ENCODE measurements at regions not wholly inside any gene's neighbourhood (a gene's known extent, or its start where the extent isn't known, plus 50 kb on each side); places are given as distances from the start of the nearest gene placed in this dataset.

DNA sequence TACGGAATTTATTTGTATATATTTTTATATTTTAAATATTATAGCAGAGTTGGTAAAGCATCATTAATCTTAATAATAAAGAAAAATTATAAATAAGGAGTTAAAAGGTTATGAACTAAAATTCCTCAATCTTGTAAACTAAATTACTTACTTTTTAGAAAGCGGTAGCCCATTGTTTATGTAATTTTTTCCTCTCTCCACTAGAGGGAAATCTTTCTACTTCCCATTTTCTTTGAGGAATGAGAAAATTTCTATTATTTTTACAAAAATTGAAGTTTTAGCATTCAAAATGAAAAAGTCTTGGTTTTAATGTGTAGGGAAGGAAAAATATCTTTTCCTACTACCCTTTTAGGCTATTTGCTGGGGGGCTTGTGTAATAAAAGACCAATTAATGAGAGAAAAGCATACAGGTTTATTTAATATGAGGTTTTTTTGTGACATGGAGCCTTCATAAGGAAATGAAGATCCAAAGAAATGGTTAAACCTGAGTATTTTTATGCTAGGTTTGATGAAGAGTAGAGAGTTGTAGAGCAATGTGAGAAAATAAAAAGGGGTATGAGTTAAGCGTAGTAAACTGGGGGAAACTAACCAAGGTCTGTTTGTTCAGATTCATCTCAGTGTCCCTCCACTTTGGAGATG lies 68.7 kb upstream of the ADAD1 start:
- no peaks in the 10 kb centered on the region for H3K9me2 ChIP-seq (replicated peaks; ENCODE audit: insufficient read depth, low read length)
- no peak overlapping the region for H2AFZ ChIP-seq (ENCODE audit: low read length)
- no peaks in the 10 kb centered on the region for H3K9me3 ChIP-seq (ENCODE audit: low read length)
- peaks cover 12% of the 10 kb centered on the region for H3K4me1 ChIP-seq (ENCODE audit: low read length)
- no peak overlapping the region for H3K4me2 ChIP-seq (ENCODE audit: low read depth, low read length, poor library complexity, severe bottlenecking)
- no peak overlapping the region for H3K27ac ChIP-seq (ENCODE audit: low read length)
- H3K27me3 ChIP-seq (ENCODE audit: low read length) = no peaks in the 10 kb centered on the region
- H4K20me1 ChIP-seq (ENCODE audit: insufficient read depth, low read depth, low read length) = no peaks in the 10 kb centered on the region
- no peaks in the 10 kb centered on the region for H3K79me2 ChIP-seq (ENCODE audit: low read length)
- no peak overlapping the region for H3K4me3 ChIP-seq (ENCODE audit: low read length)
- H3K36me3 ChIP-seq (ENCODE audit: insufficient read depth, low read length) = peaks cover 15% of the 10 kb centered on the region; the same call in 1 of the 2 replicates
- no peak overlapping the region for H3K9ac ChIP-seq (ENCODE audit: low read length)
- DNase-seq = peak; percentile 60

DNA sequence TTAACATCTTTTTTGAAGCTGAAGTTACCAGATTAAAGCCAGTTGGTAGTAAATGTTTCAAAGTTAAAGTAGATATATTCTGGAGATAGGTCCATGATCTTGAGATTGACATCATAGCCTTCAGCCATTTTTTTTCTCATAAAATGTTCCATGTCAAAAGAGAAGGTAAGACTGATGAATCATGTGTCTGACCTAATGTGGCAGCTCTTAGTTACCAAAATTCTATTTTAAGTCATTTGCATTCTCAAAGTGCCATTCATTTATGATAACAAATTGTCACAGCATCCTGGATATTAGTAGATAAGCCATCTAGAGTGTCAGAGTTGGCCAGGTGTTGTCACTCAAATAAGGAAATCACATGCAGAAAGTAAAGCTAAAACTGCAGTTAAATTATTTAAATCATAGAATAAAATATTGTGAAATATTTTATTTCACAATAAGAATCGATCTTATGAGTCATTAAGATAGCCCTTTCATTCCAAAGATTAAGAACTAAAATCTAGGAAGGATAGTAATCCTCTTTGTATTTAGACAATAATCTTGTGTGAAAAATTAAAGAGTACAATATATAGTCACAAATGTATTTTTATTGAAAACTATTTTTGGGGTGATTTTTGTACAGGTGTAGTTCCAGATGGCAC lies 65.7 kb upstream of the ADAD1 start:
- Histone ChIP-seq H3K36me3 (ENCODE audit: insufficient read depth, low read length) (peaks cover 15% of the 10 kb centered on the region; the same call in 1 of the 2 replicates), H3K27ac (ENCODE audit: low read length) (no peak overlapping the region), H3K4me2 (ENCODE audit: low read depth, low read length, poor library complexity, severe bottlenecking) (no peak overlapping the region), H4K20me1 (ENCODE audit: insufficient read depth, low read depth, low read length) (no peaks in the 10 kb centered on the region), H3K4me1 (ENCODE audit: low read length) (peaks cover 12% of the 10 kb centered on the region), H3K9me2 (replicated peaks; ENCODE audit: insufficient read depth, low read length) (no peaks in the 10 kb centered on the region), H3K9ac (ENCODE audit: low read length) (no peak overlapping the region), H3K79me2 (ENCODE audit: low read length) (no peaks in the 10 kb centered on the region), H3K27me3 (ENCODE audit: low read length) (no peaks in the 10 kb centered on the region), H2AFZ (ENCODE audit: low read length) (no peak overlapping the region), H3K4me3 (ENCODE audit: low read length) (no peak overlapping the region), H3K9me3 (ENCODE audit: low read length) (no peaks in the 10 kb centered on the region)
- no peak for DNase-seq

DNA sequence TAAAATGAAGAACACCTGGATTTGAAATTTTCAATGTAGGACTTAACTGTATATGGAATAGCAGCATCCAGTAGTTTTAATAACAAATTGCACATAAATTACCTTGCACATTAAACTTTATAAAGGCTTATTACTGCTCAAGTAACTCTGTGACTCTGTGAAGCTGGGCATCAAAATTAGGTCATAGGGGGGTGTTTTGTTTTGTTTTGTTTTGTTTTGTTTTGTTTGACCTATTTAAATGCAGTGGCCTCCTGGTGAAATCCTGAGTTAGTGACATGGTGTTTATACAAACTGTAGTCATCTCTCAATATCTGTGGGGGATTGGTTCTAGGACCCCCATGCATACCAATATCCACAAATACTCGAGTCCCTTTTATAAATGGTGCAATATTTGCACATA lies 51.9 kb upstream of the ADAD1 start:
- H3K4me1 ChIP-seq (ENCODE audit: low read length) = no peaks in the 10 kb centered on the region
- H3K27me3 ChIP-seq (ENCODE audit: low read length) = no peaks in the 10 kb centered on the region
- no peak overlapping the region for H3K4me3 ChIP-seq (ENCODE audit: low read length)
- H4K20me1 ChIP-seq (ENCODE audit: insufficient read depth, low read depth, low read length) = no peaks in the 10 kb centered on the region
- peaks cover 43% of the 10 kb centered on the region for H3K36me3 ChIP-seq (ENCODE audit: insufficient read depth, low read length)
- H3K9me2 ChIP-seq (replicated peaks; ENCODE audit: insufficient read depth, low read length) = no peaks in the 10 kb centered on the region
- no peak overlapping the region for H3K4me2 ChIP-seq (ENCODE audit: low read depth, low read length, poor library complexity, severe bottlenecking)
- no peaks in the 10 kb centered on the region for H3K79me2 ChIP-seq (ENCODE audit: low read length)
- H2AFZ ChIP-seq (ENCODE audit: low read length) = no peak overlapping the region
- no peak overlapping the region for H3K27ac ChIP-seq (ENCODE audit: low read length)
- H3K9ac ChIP-seq (ENCODE audit: low read length) = no peak overlapping the region
- H3K9me3 ChIP-seq (ENCODE audit: low read length) = no peaks in the 10 kb centered on the region
- no peak for DNase-seq

GRCh38 chr4:122328893-122329292 lies 49.9 kb upstream of the ADAD1 start:
- H3K4me3 ChIP-seq (ENCODE audit: low read length) = no peak overlapping the region
- H3K36me3 ChIP-seq (ENCODE audit: insufficient read depth, low read length) = peaks cover 44% of the 10 kb centered on the region

More at GRCh38 chr4:122328893-122329292, 49.9 kb upstream of the ADAD1 start:
- Histone ChIP-seq H4K20me1 (ENCODE audit: insufficient read depth, low read depth, low read length) (no peaks in the 10 kb centered on the region), H3K9ac (ENCODE audit: low read length) (no peak overlapping the region), H3K79me2 (ENCODE audit: low read length) (no peaks in the 10 kb centered on the region), H2AFZ (ENCODE audit: low read length) (no peak overlapping the region), H3K9me3 (ENCODE audit: low read length) (no peaks in the 10 kb centered on the region), H3K4me2 (ENCODE audit: low read depth, low read length, poor library complexity, severe bottlenecking) (no peak overlapping the region), H3K27me3 (ENCODE audit: low read length) (no peaks in the 10 kb centered on the region), H3K4me1 (ENCODE audit: low read length) (no peaks in the 10 kb centered on the region), H3K27ac (ENCODE audit: low read length) (no peak overlapping the region), H3K9me2 (replicated peaks; ENCODE audit: insufficient read depth, low read length) (no peaks in the 10 kb centered on the region)
- no peak for DNase-seq

Measured in Karpas-422 (cell line).